Activated CD8-positive, alpha-beta memory T cell treated with anti-CD3 and anti-CD28 coated beads, Interleukin-2, amount 50 U/mL, for 48 hours (primary cell): ENCODE measurements at regions not wholly inside any gene's neighbourhood (a gene's known extent, or its start where the extent isn't known, plus 50 kb on each side); places are given as distances from the start of the nearest gene placed in this dataset.
"Not testable (repeated sequence)": the region's sequence is repeated elsewhere in the genome, so short reads cannot be mapped to it uniquely, and the experiment has no call there.

Experiments
- DNase-seq: peaks from one replicate; pipeline ENCODE4 v3.0.0-alpha.2; 2020

DNA sequence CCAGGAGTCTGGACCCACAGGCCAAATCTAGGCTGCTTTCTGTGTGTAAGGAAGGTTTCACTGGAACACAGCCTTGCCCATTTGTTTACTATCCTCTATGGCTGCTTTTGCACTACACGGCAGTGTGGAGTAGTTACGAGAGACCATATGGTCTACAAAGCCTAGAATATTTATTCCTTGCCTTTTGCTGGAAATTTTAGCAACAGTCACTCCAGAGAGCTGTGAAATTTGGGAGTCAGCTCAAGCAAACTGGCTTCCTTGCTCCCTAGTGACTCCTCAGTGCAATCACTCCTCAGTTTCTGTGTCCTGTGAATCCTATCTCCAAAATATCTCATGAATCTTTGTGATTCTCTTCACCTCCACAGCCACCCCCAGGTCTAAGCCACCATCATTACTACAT, 99.0 kb upstream of the CPEB2 start:
- DNase-seq, result no peak

GRCh38 chr4:14906805-14907204, 95.5 kb upstream of the CPEB2 start:
- no peak for DNase-seq

DNA sequence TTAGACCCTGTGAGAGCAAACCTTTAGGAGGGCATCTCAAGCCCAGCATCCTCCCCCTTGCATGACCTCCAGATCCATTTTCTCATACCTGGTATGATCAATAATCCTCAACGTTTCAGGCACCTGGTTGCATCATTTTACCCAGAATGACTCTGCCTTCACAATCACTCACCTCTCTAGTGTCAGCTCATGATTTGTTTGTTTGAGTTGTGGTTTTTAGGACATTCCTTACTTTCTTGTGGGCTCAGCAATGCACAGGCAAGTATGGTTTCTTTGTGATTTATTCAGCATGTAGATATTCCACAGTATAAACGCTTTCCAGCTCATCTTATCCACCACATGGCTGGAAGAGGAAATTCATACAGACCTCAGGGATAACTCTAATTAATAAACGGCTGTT, 93.6 kb upstream of the CPEB2 start:
- no peak for DNase-seq

- DNase-seq, result no peak
Measured at GRCh38 chr4:14910411-14910810, 91.9 kb upstream of the CPEB2 start.

- no peak for DNase-seq
Measured at GRCh38 chr4:14912426-14912825, 89.9 kb upstream of the CPEB2 start.

GRCh38 chr4:14915018-14915417, 87.3 kb upstream of the CPEB2 start:
- DNase-seq, result no peak

DNA sequence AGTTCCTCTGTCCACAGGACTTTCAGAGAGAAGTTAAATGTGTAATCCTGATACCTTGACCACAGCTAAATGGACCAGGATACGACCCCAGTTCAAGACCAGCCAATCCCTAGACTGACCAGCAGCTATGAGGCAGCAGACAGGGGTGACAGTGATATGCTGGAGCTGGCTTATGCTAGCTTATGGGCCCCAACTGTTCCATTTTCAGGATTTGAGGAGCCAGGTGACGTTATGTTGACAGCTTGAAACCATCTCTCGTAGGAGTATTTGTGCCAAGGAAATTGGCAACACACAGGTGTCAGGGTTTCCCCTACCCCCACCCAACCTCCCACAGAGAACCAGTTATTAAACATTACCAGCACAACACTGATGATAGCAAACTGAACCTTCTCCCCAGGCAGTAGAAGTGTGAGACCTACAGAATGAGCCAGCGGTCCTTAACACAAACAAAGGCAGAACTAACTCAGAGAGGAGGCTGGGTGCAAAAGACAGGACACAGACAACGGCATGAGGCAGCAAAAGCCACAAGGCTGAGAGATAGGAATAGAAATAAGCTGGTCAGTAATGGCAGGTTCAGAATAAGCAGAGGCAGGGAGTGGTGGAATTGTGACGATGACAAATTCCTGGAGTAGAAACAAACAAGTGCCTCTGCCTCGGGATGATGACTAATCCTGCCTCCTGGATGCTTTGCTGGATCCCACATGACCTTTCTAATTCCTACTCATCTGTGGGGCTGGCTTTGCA, 85.6 kb upstream of the CPEB2 start:
- DNase-seq, result no peak

DNA sequence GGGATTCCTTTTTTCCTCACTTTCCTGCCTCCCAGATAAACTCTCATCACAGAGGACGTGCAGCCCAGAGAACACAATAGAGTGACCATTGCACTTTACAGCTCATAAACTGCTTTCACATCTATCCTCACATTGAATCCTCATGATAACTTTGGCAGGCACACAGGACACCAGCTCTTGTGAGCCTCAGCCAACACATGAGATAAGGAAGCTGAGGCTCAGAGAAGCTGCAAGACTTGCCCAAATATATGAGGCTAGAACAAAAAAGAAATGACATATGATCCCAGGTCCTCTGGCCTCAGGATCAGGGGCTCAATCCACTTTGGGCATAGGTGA, 85.0 kb upstream of the CPEB2 start:
- DNase-seq, result no peak

GRCh38 chr4:14918336-14918735, 83.9 kb upstream of the CPEB2 start:
- DNase-seq, result no peak

GRCh38 chr4:14919785-14920184, 82.5 kb upstream of the CPEB2 start:
- DNase-seq, result no peak

DNA sequence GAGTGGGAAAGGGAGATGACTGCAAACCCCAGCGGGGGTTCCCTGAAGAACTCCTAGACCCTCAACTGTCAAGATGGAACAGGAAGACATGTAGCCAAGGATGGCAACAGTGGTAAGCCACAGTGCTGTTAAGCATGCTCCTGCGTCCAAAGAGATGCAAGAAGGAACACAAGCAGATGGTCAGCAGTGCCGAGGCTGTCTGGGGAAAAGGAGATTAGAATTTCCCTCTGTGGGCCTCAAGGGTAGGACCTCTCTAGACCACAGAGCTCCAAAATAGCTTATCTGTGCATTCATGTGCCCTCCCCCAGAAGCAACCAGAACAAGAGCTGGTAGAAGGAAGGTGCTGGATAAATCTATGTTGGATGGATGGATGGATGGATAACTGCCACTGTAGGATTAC, 82.0 kb upstream of the CPEB2 start:
- DNase-seq, result no peak

DNA sequence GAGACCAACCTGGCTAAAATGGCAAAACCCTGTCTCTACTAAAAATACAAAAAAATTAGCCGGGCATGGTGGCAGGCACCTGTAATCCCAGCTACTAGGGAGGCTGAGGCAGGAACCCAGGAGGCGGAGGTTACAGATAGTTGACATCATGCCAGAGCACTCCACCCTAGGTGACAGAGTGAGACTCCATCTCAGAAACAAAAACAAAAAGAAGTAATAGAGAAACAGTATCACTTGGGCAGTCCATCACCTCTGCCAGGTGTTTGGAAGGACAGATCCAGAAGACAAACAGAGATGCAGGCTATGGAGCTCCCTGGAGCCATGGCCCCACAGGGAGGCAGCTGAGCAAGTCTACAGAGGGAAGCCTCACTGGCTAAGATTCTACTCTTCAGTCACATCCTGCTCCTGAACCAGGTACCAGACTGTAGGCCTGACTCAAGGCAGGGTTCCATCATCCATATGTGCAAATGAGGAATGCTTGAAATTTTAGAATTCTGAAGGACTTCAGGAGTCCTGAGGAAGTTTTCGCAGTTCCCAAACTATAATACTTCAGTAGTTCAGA, 81.4 kb upstream of the CPEB2 start:
- no peak for DNase-seq

DNA sequence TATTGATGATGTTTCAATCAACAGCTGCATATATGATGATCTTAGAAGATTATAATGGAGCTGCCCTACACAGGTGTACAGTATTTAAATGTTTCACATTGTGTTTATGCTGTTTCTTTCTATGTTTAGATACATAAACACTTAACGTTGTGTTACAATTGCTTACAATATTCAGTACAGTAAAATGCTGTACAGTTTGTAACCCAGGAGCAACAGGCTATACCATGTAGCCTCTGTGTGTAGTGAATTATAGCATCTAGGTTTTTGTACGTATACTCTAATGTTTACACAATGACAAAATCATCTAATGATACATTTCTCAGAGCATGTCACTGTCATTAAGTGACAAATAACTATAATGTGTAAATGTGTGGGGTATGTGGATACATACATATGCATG, 80.5 kb upstream of the CPEB2 start:
- not testable (repeated sequence) for DNase-seq

- DNase-seq, result no peak
Measured at GRCh38 chr4:14924076-14924811, 78.0 kb upstream of the CPEB2 start.

DNA sequence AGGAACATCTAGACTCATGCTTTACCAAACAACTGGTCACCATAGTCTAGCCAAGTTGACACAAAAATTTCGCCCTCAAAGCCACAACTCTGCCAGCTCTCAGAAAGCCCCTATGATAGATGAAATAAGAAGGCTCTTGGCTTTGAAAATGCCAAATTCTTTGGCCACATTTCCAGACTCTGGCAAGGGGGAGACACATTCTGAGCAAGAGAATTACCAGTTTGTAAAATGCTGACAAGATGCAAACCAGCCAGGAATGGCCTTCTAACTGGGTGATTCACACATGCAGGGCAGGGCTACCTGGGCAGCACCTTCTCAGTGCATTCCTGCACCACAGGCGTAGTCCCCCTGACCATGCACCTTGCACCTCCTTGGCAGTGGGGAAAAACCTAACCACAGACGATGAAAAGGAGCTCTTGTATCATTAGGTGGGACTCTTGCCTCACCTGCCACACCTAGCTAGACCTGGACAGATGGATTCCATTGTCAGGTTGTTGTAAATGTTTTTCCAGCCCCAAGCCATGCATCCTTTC, 77.4 kb upstream of the CPEB2 start:
- DNase-seq, result no peak

GRCh38 chr4:14925471-14925870, 76.8 kb upstream of the CPEB2 start:
- DNase-seq, result no peak

- no peak for DNase-seq
Measured at GRCh38 chr4:14926368-14926767, 75.9 kb upstream of the CPEB2 start.

- no peak for DNase-seq
Measured at GRCh38 chr4:14928035-14928434, 74.2 kb upstream of the CPEB2 start.

DNA sequence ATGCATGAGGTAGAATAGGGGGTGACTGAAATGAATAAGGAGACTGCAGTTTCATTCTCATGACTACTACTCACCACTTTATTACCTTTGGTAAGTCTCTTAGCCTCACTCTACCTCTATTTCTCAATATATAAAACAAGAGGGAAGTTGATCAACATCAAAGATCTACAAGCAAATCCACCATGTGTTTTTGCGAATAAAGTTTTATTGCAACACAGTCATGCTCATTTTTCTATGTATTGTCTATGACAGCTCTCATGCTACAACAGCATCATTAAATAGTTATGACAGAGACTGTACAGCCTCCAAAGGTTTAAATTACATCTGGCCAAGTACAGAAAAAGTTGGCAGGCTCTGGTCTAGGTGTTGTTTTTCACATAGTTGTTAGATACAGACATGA, 72.6 kb upstream of the CPEB2 start:
- DNase-seq, result no peak

DNA sequence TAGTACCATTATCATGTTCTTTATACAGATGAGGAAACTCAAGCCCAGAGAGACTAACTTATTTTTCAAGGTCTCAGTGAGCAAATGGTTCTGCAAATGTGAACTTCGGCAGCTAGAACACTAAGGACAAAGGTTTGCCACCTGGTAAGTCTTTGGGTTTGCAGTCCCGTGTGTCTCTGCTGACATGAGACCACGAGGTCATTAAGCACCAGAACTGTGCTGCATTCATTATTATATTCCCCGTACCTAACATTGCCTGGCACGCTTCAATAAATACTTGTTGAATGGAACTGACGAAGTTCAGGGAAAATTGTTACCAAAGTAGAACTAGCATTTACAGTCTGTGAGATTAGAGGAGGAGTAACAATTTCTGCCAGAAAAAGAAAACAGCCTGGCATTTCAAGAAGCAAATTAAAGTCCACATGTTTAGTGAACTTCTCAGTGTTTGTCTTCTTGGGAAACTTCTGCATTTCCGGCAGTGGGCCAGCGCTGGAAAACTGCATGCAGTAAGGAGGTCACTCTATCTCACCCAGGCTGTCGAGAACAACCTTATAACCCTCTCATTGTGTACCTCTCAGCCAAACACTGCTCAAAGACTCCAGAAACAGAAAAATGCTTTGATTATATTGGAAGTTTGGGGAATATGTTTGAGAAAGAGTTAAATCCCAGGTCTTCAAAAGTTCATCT, 67.4 kb upstream of the CPEB2 start:
- no peak for DNase-seq

DNA sequence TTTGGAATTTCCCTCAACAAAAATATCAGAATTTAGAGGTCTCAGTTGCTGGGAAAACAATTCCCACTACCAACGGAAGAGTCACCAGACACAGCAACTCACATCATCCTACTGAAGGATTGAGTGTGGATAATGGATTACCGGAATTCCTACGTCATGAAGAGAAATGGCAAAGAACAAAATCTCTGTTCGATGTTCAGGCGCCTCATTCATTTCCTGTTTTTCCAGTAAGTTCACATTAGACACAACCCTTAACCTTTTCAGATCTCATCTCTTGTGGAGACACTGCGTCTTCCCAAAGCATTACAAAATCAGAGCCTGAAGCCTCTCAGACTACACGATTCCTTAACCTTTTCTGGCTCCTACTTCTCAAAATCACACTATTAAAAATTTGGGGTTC, 58.5 kb upstream of the CPEB2 start:
- no peak for DNase-seq

DNA sequence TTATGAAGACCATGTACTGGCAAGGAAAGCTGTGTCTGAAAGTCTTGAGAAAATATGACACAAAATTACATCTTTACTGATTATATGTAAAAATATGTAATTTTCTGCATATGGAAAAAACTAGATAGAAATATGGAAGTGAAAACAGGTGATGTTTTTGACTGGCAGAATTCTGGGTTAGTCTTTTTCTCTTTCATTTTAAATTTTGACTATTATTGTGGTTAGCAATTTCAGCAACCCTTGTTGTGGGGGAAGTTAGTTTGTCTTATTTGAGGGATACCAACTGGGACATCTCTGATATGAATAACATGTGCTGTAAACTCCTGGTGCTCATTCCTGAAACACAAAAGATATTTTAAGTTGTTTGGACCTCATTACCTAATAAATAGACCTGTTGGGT, 49.9 kb upstream of the CPEB2 start:
- no peak for DNase-seq
